ENCODE measurements at regions not wholly inside any gene's neighbourhood (a gene's known extent, or its start where the extent isn't known, plus 50 kb on each side); places are given as distances from the start of the nearest gene placed in this dataset.

DNA sequence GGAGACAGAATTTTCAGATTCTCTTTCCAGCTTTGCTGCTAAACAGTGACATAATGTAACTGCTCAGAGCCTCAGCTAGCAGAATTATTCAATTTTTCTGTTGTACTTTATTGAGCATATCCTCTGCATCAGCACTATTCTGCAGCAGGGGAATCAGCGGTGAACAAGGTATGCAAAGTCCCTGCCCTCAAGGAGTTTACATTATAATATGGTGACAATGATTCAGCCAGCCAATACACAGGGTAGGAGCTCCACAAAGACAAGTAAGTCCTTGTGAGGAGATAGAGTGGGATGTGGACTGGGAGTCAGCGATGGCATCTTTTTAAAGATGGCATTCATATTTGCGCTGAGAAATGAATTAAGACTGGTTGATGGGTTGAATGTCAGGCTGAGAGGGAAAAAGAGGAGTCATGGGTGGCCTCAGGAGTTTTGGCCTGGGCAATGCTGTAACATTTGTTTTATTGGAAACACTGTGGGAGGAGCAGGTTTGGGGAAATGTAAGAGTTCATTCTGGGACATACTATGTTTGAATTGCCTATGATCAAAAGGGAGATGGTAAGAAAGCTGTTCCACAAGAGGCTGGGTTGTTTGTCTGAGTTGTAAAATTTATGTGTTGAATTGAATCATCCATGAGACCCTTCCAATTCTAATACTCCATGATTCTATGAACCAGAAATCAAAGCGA, 194.5 kb downstream of the PLK2 start:
- Histone ChIP-seq H3K27me3 (no peaks in the 10 kb centered on the region), H3K27ac (no peak overlapping the region), H3K36me3 (no peaks in the 10 kb centered on the region), H3K9me3 (no peaks in the 10 kb centered on the region), H3K4me1 (peaks cover 0 to 29% (median 12%) of the 10 kb centered on the region in 12 donors), H3K4me3 (no peak overlapping the region)
- intact Hi-C loops (cut with DNase I), result loop anchor here in 5 of 10 donors (5.0 to 10.0 kb wide), 3 partner anchors 189 to 192 kb away; no protein-coding TSS in a partner anchor
- ATAC-seq (no peak), DNase-seq (no peak)
- no peak for TF ChIP-seq POLR2A (IDR thresholded peaks at IDR 0.05)
- TF ChIP-seq, protein P1, sequence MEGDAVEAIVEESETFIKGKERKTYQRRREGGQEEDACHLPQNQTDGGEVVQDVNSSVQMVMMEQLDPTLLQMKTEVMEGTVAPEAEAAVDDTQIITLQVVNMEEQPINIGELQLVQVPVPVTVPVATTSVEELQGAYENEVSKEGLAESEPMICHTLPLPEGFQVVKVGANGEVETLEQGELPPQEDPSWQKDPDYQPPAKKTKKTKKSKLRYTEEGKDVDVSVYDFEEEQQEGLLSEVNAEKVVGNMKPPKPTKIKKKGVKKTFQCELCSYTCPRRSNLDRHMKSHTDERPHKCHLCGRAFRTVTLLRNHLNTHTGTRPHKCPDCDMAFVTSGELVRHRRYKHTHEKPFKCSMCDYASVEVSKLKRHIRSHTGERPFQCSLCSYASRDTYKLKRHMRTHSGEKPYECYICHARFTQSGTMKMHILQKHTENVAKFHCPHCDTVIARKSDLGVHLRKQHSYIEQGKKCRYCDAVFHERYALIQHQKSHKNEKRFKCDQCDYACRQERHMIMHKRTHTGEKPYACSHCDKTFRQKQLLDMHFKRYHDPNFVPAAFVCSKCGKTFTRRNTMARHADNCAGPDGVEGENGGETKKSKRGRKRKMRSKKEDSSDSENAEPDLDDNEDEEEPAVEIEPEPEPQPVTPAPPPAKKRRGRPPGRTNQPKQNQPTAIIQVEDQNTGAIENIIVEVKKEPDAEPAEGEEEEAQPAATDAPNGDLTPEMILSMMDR (IDR thresholded peaks at IDR 0.05), result no peak
- WGBS, 4 donors, result 96 to 100% (median 98%) methylated on average over 4 of the region's 4 CpGs

DNA sequence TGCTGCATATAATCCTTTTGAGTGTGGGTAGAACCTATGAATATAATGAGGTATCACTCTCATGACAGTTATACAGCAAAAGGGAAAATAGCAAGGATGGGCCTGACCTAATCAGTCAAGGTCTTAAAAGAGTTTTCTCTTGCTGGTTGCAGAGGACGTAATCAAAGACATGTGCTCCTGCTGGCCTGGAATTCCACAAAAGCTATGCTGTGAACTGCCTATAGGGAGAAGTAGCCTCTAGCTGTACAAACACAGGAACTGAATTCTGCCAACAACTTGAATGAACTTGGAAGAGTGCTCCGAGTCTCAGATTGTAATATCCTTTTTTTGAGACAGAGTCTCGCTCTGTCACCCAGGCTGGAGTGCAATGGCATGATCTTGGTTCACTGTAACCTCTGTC, 195.6 kb downstream of the PLK2 start:
- no peak overlapping the region for H3K4me3 ChIP-seq
- H3K27me3 ChIP-seq, result no peaks in the 10 kb centered on the region
- DNase-seq (no peak), ATAC-seq (no peak)
- 53 to 71% (median 63%) methylated on average over 3 of the region's 3 CpGs for WGBS, 4 donors
- no peaks in the 10 kb centered on the region for H3K36me3 ChIP-seq
- intact Hi-C loops (cut with DNase I), result loop anchor here in 4 of 10 donors (5.0 to 10.0 kb wide), 3 partner anchors 189 to 193 kb away; no protein-coding TSS in a partner anchor
- no peak for TF ChIP-seq POLR2A (IDR thresholded peaks at IDR 0.05)
- TF ChIP-seq, protein P1 (IDR thresholded peaks at IDR 0.05), result no peak
- H3K4me1 ChIP-seq, result peaks cover 0 to 33% (median 15%) of the 10 kb centered on the region in 12 donors
- H3K9me3 ChIP-seq, result no peaks in the 10 kb centered on the region
- H3K27ac ChIP-seq, result no peak overlapping the region

DNA sequence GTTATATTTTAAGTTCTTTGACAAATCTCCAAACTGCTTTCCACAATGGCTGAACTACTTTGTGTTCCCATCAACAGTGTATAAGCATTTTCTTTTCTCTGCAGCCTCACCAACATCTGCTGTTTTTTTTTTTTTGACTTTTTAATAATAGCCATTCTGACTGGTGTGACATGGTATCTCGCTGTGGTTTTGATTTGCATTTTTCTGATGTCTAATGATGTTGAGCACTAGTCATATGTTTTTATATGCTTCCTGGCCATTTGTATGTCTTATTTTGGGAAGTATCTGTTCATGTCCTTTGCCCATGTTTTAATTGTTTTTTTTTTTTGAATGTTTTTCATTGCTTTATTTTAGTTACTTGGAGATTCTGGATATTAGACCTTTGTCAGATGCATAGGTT, 196.6 kb downstream of the PLK2 start:
- ATAC-seq (no peak), DNase-seq (no peak)
- Histone ChIP-seq H3K4me1 (peaks cover 0 to 36% (median 15%) of the 10 kb centered on the region in 12 donors), H3K27ac (no peak overlapping the region), H3K36me3 (no peaks in the 10 kb centered on the region), H3K27me3 (no peaks in the 10 kb centered on the region), H3K4me3 (no peak overlapping the region), H3K9me3 (no peaks in the 10 kb centered on the region)
- 94 to 100% (median 95%) methylated on average over 1 of the region's 1 CpG for WGBS, 4 donors
- no peak for TF ChIP-seq POLR2A (IDR thresholded peaks at IDR 0.05)
- TF ChIP-seq, protein P1 (IDR thresholded peaks at IDR 0.05), result no peak
- intact Hi-C loops (cut with DNase I), result loop anchor here in 4 of 10 donors (5.0 to 10.0 kb wide), 3 partner anchors 188 to 194 kb away; no protein-coding TSS in a partner anchor

DNA sequence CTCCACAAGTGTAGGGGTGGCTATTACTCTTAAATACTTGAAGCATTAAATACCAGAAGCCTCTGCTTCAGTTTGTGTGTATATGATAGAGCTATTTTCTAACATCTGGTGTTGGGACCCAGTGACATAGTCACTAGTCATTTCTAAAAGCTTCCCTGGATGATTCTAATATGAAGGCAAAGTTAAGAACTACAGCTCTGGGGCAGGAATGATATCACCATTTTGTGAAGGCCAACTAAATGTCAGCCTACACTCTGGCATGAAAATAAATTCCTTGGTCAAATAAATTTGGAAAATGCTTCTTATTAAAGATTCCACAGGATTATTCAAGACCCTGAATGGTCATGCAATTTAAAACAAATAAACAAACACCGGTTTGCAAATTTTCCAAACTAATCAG, 197.7 kb downstream of the PLK2 start:
- WGBS, 4 donors, result 71 to 84% (median 80%) methylated on average over 1 of the region's 1 CpG
- Histone ChIP-seq H3K27me3 (no peaks in the 10 kb centered on the region), H3K9me3 (no peaks in the 10 kb centered on the region), H3K36me3 (no peaks in the 10 kb centered on the region), H3K27ac (peak overlapping the region in 1 of 12 donors; percentile 37), H3K4me1 (peaks cover 0 to 31% (median 15%) of the 10 kb centered on the region in 12 donors), H3K4me3 (no peak overlapping the region)
- intact Hi-C loops (cut with DNase I), result loop anchor here in 4 of 10 donors (5.0 to 10.0 kb wide), 3 partner anchors 187 to 195 kb away; no protein-coding TSS in a partner anchor
- no peak for ATAC-seq
- TF ChIP-seq, protein P1 (IDR thresholded peaks at IDR 0.05), result no peak
- no peak for TF ChIP-seq POLR2A (IDR thresholded peaks at IDR 0.05)
- no peak for DNase-seq
